ENCODE measurements at regions not wholly inside any gene's neighbourhood (a gene's known extent, or its start where the extent isn't known, plus 50 kb on each side); places are given as distances from the start of the nearest gene placed in this dataset.

- DNase-seq = no peak
These were observed 514.2 kb downstream of the VRK1 start for GRCh38 chr14:97311411-97311810.

DNA sequence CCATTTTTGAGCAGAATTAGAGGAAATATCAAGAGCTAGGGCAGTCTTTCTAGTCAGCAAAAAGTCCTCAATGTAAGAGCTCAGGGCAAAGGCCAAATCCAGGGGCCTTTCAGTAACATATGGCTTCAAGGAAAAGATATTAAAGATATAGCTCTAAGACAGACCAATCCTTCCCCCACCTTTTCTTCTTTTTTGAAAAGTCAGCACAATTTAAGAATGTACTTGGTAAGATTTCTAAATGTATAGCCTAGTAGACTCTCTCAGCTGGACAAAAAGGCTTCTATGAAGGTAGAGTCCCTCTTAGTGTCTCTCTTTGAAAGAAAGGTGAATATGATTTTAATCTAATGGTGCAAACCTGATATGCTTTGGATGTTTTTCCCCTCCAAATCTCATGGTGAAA lies 515.7 kb downstream of the VRK1 start:
- DNase-seq = no peak

GRCh38 chr14:97315790-97316189 lies 518.6 kb downstream of the VRK1 start:
- no peak for DNase-seq

DNA sequence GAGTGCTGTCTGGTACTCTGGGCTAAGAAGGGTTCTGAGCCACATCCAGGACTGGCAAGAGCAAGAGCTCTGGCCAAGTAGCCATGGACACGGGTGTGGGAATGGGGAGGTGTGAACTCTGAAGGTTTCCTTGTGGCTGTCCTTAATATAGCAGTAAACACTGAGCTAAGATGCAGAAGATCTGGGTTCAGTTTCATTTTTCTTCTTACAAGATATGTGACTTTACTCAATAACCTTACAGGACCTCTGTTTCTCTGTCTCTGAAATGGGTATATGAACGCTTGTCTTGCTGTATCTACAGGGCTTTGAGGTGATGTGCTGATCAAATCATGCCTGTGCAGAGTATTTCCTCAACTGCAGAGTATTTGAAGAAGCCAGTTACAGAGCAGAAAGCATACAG lies 521.2 kb downstream of the VRK1 start:
- no peak for DNase-seq

DNA sequence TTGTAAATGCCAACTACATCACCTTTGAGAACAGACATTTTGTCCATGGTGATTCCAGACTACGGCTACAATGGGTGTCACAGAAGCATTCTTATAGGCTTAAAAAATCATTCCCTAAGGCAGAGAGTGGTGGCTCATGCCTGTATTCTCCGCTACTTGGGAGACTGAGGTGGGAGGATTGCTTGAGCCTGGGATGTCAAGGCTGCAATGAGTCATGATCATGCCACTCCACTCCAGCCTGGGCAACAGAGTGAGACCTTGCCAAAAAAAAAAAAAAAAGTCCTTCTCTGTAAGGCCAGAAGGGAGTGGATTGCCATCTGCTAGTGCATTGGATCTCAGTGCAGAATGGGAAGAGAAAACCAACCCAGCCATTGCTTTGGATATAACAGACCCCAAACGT lies 522.5 kb downstream of the VRK1 start:
- DNase-seq = no peak

DNA sequence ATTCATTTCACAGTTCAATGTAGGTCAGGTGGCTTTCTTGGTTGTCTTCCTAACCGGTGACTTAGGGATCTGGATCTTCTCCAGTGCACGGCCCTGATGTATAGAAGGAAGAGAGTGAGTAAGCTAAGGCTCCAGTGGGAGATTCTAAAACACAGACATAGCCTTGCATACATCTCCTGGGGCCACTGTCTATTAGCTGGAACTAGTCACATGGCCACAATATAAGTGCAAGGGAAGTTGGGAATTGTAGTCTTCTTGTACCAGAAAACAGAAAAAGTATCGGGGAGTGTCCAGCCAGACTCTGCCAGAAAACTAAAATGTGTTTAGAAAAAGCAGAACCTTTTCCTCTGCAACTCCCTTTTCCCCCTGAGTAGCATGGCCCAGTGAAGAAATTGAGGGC lies 531.6 kb downstream of the VRK1 start:
- DNase-seq = no peak

GRCh38 chr14:97329701-97330100 lies 532.5 kb downstream of the VRK1 start:
- no peak for DNase-seq

DNA sequence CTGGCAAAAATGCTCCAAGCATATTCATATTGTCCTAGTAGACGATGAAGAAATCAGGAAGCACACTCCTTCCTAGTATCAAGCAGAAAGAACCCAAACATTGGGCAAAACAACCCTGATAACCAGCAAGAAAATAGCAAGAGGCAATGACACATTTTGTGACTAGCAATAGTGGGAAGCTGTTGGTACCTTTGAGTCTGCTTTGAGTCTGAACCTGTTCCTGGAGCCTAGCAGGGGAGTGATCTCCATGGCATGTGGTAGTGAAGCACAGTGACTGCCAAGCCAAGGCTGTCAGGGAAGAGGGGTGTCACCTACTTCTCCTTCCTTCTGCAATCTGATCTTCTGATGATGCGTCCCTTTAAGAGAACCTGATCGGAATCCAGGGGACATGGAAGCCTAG lies 533.9 kb downstream of the VRK1 start:
- no peak for DNase-seq

DNA sequence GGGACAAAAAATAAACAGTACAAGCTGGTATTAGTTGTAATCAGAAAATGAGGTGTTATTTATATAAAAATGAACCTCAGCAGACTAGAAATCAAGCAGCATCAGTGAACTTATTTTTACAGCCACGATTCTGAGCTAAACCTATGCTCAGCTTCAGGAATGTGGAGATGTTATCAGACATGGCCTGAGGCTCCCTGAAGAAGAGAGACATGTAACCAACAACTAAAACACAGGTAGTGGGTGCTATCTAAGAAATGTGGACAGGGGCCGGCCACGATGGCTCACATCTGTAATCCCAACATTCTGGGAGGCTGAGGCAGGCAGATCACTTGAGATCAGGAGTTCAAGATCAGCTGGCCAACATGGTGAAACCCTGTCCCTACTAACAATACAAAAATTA lies 534.3 kb downstream of the VRK1 start:
- no peak for DNase-seq

DNA sequence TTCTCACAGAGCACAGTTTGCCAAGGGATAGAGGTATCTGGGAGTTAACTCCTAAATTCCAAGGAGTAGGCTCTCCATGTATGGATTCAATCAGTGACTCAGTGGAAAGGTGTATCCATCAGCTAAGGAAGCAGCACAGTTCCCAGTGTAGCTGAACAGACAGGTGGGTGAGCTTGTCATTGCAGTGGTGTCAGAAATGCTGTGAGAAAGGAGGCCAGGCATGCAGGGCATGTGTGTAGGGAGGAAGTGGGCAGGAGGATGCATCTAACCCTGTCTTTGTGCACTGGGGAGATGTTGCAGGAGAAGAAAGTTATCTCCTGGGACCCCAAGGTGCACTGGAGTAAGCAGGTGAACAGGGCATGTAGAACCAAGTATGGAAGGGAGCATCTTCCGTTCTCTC lies 539.0 kb downstream of the VRK1 start:
- DNase-seq = no peak

DNA sequence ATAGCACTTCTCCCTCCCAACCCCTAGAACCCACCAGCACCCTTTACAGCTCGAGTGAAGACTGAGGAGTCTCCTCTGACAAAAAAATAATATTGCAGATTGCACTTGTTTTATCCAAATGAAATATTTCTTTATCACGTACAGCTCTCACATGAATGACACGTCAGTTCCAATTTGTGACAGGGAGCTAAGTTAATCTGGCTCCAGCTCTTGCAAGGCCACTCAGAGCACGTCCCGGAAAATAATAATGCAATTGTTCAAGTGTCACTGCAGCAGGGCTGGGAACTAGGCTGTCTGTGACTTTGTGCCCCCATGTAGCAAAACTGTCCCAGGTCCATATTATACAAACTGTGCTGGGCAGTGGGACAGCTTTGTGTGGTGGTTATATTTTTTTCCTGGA lies 539.6 kb downstream of the VRK1 start:
- no peak for DNase-seq

- DNase-seq = no peak
These were observed 540.1 kb downstream of the VRK1 start for GRCh38 chr14:97337267-97337666.

- DNase-seq = no peak
These were observed 540.5 kb downstream of the VRK1 start for GRCh38 chr14:97337670-97338069.

DNA sequence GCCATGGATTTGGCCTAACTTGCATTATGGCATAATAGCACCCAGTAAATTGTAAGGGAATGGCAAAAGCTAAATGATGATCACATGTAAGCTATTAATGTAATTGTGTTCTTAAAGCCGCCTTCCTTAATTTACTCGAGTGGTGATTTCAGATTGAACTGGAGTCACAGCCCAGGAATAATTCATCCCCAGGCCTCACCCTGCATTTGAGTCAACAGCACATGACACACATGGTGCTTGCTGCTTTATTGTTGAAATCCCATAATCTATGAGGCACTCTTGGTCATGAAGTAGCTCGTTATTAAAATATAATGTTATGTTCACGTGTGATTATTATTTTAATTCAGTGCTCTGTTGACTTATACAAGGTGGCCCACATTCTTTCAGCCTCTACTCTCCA lies 547.5 kb downstream of the VRK1 start:
- no peak for DNase-seq

DNA sequence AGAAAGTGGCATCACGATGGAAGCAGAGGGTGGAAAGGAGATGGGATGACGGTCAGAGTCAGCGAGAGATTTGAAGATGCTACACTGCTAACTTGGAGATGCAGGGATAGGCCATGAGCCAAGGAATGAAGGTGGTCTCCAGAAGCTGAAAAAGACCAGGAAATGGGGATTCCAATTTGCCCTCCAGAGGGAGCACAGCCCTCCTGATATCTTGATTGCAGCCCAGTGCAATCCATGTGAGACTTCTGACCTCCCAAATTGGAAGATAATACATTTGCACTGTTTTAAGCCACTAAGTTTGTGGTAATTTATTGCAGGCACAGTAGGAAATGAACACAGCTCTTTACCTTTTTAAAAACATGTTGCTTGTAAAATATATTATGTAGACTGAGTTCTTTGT lies 549.5 kb downstream of the VRK1 start:
- DNase-seq = no peak

- no peak for DNase-seq
These were observed 552.3 kb downstream of the VRK1 start for GRCh38 chr14:97349463-97349862.

- no peak for DNase-seq
These were observed 552.8 kb downstream of the VRK1 start for GRCh38 chr14:97349946-97350345.

DNA sequence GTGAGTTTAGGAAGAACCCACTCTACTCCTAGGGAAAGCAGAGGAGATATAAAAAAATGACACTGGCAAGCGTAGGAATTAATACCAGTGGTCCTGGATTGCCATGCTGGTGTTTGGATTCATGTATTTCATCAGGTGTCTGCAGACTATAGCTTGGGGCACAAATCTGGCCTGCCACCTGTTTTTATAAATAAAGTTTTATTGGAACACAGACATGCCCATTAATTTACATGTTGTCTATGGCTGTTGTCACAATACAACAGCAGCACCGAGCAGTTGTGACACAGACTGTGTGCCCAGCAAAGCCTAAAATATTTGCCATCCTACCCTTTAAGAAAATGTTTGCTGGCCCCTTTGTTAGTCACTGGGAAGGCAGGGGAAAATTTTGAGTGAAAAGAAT lies 553.2 kb downstream of the VRK1 start:
- DNase-seq = no peak

- no peak for DNase-seq
These were observed 553.9 kb downstream of the VRK1 start for GRCh38 chr14:97350894-97351731.

- DNase-seq = no peak
These were observed 555.9 kb downstream of the VRK1 start for GRCh38 chr14:97353102-97353501.

- DNase-seq = no peak
These were observed 557.0 kb downstream of the VRK1 start for GRCh38 chr14:97354119-97354722.

DNA sequence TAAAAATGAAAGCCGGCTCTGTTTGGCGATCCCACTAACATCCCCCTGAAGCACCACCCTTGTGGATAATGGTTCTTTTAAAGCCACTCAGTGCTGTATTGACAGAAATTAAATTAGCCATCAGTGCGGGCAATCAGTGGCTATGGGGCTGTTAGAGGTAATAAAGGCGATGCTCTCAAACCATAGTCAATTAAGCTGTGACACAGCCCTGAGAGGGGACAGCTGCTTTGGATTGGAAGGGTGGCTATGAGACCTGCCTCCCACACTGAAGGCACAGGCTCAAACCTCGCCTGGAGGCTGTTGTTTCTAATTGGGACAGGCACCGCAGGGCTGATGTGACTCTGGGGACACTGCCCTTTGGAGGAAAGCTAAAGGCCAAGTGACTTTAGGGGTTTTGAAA lies 562.2 kb downstream of the VRK1 start:
- no peak for DNase-seq

DNA sequence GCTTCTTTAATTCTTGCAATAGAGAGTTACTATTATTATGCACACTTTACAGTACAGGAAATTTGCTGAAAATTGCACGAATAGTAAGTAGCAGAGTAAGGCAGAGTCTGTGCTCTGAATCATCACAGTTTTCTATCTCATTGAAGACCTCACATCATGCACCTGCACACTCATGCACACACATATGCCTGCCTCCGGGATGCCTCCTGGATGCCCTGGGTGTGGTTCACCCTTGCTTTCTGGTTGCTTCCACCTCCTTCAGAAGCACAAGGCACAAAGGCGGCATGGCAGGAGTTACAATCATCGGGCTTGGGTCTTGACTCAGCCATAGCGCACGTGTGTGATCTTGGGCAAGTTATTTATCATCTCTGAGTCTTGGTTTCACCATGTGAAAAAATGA lies 564.0 kb downstream of the VRK1 start:
- DNase-seq = no peak

DNA sequence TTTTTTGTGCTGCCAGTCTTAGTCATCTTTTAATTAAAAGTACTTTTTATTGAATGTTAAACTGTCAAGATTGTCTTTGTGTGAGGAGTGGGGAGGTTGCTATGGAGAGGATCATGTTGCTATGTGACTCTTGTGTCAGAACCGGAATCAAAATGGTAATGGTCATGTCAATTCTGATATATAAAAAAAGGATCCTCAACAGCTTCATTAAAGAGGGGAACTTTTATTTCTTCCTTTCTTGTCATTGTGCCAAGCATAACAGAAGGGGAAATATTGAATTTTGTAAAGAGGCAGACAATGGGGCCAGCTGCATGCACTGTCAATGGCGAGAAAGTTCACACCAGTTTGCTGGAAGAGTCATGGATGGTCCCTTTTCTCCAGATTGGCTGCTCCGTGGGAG lies 564.8 kb downstream of the VRK1 start:
- no peak for DNase-seq

- DNase-seq = no peak
These were observed 569.2 kb downstream of the VRK1 start for GRCh38 chr14:97366400-97366799.
